HG03571 (cell line): ENCODE measurements at regions not wholly inside any gene's neighbourhood (a gene's known extent, or its start where the extent isn't known, plus 50 kb on each side); places are given as distances from the start of the nearest gene placed in this dataset.

Experiments used
- ATAC-seq: cut with Tn5 transposase; IDR thresholded peaks from one replicate; pipeline ENCODE4 v1.9.1; 2021; ENCODE audit not compliant: unreplicated experiment

DNA sequence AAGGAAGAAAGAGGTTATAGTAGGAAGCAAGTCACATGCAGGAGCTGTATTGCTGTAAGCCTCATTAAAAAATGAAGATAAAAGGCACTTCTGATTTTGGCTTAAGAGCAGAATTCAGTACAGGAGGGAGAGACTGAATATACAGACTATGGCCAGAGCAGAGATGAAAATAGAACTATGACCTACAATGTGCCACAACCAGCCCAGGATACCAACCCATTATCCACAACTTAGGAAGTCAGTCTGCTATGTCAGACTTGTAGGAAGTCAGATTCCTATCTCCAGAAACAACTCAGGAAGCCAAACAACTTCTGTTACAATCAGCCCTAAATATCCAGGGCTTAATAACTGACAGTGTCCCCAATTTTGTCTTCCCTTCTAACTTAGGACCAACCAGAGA, 156.2 kb upstream of the ANKH start:
- ATAC-seq = no peak

DNA sequence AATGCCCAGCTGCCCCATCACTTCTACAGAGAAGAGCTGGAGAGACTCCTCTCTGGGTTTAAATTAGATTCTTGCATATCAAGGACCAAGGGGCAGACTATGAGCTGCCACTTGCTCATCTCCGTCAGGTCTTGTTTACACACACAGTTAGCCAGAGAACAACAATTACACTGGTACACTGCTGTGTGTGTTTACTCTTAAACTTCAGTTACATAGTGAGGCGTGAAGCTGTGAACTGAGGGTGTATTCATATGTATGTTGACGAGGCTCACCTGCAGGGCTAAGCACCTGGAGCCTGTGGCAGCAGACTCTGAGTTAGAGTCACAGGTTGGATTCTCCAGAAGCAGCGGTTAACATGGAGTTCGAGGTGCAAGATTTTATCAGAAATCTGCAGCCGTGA, 155.4 kb upstream of the ANKH start:
- no peak for ATAC-seq

DNA sequence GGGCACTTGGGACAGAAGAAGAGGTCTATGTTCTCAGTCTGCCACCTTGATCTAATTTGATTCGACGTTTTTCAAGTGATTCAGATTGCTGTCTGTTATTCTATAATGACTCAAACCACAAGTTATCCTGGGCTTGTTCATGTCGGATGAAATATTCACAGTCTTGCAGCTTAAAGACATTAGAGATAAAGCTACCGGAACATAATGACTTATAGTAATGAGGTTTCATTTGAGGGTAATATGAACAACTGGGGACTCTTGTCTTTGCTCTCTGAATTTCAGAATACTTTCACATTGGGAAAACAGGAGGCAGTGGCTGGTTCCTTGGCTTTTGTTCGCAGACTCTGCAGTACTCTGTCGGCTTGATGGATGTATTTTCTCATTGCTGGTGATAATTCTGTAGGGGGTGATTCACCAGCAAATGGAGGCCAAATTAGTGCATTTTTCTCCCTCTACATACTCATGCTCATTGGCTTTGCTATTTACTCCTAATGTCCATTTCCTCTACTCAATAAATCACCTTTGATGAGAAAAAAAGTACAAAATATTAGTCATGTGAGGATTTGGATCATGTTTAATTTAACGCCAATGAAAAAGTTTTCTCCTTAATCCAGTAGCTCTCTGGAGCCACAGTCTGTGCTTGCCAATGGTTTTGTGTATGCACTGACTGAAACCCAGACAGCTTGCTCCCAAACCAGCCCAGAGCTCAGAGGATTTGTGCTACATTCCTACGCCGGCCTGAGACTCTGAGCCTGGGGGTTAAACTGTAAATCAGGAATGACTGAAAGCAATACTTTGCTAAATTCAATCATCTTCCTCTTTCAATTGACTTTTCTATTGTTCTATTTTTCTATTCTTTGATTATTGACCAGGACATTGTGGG, 154.7 kb upstream of the ANKH start:
- no peak for ATAC-seq

DNA sequence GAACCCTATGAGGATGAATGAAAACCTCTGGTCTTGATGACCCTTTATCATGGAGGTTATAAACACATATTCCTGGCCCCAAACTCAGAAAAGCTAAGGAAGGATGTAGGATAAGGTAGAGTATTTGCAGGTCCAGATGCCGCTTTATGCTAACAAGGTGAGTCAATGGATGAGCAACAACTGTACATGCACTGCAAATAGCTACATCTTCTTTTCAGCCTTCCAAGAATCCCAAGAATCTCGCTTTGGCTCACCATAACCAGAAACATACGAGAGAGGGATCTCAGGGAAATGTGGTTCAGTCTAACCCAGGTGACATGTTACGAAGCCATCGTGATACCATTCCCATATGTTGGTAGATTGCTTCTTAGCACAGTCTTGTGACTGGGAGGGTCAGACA, 152.3 kb upstream of the ANKH start:
- no peak for ATAC-seq

DNA sequence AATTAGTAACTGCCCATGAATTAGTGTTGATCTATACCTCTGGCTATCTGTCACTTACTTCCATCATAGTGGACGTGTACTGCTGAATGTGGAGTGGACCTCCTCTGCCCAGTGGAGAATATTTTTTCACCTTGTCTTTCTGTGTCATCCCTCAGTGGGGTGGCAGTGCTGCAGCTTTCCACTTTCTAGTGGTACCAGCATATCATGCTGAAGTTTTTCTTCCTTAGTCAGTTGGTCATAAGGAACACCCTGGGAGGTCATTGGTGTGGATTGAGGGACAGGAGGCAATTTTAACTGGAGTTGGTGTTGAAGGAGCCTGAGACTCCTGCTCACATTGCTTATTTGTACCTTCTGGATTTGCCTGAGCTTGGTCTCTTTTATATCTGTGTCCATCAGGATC, 151.7 kb upstream of the ANKH start:
- ATAC-seq = no peak

DNA sequence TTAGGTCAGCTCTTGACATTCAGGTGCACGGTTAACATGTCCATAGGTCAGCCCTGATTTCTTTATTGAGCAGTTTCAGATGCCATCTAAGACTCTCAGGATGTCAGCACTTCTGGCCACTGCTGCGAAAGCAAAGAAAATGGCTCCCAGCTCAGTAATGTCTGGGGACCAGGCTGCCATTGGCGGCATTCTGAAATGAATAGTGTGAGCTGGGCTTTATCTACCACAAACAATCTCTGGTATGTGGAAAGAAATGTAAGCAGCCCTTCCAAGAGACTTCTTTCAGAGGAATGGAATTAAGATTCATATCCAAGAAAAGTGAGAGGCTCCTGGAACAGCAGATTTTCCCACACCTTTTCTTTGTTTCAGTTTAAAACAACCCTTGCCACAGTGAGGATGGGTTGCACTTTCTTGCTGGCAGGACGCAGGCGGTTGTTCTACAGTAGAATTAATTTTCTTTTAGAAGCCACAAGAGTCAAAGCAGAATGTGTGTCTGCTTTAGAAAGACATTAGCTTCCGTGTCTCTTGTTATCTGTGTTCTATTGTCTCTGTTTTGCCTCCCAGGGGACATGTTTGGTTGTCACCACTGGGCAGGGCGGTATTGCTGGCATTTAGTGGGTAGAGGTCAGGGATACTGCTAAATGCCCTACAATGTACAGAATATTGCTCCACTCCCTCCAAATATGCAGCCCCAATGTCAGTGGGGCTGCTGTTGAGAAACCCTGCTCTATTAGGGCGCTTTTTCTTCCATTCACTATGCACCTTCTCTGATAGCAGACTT, 149.9 kb upstream of the ANKH start:
- no peak for ATAC-seq

DNA sequence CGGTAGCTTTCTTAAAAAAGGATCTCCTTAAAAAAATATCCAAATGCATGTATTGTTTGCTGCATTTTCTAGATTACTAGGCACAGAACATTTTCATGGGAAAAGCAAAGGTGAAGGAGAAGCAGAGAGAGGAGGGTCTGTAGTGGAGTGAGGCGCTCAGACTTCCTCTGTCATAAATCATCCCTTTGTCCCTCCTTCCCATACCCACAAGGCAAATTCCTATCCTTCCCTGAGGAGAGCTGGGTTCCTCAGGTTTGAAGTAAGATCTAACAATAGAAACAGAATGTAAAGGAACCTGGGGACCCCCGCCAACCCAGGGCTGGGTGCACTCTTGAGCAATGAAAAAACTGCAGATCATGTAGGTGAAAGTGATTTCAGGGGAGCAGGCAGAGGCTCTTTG, 149.2 kb upstream of the ANKH start:
- ATAC-seq = no peak

DNA sequence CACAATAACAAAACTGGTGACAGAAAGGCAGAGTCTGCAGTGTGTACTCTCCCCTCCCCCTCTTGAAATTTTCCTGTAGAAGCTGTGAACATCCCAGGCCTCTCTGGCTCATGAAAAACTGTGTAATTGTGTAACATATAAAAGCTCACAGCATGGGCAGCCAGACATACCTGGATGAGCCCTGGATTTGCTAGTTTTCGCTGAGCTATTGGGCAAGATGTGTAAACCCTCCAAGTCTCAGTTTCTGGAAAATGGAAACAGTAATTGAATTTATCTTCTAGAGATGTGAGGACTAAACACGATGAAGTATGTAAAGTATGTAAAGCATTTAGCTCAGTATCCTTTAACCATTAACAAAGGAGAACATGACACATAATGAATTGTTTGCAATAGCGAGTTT, 143.2 kb upstream of the ANKH start:
- no peak for ATAC-seq

DNA sequence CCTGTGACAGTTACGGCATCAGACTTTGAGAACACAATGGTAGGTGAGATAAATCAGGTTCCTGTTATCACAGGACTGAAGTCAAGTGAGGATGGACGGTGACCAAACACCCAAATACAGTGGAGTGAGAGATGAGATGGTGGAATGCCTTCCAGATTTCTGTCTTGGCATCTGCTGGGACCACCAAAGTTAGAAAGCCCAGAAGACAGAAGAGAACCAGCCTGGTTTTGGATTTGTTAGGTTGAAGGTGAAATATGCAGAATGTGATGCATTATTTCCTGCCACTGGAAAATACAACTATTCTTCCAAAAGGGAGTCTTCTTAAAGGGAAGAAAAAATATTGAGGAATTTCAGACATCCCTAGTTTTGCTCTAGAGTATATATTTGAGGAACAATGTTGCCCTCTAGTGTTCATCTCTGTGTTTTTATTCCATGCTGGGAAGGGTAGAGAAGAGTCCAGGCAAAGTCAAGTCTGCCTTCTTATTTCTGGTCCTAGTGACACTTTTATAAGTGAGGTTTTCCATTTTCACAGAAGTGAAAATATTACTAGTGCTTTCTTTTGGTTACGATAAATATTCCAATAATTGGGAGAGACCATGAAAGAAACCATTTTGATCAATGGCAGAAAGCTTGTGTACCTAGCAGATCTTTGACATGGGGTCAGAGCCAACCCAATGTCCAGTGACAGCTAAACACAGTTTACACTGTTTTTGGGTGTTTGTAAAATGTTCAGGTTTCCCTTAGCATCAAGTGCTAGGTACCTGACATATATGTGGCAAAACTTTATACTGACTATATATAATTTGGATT, 142.3 kb upstream of the ANKH start:
- peak; percentile 61 for ATAC-seq

DNA sequence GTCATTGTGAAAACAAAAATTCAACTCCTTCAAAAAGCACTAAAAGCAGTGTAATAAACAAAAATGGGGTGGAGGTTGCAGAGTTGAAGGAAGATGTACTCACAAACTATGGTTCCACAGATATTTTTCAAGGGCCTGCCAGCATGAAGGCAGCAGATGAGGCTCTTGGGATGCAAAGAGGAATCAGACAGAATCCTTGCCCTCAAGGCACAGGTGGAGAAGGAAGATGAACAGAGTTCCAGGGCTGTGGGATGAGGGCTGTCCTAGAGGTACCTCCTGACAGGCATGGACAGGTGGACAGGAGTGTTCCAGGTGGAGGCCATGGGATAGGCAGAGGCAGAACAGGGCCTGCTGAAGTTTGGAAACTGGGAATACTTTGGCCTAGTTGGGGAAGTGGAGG, 140.5 kb upstream of the ANKH start:
- ATAC-seq = no peak

DNA sequence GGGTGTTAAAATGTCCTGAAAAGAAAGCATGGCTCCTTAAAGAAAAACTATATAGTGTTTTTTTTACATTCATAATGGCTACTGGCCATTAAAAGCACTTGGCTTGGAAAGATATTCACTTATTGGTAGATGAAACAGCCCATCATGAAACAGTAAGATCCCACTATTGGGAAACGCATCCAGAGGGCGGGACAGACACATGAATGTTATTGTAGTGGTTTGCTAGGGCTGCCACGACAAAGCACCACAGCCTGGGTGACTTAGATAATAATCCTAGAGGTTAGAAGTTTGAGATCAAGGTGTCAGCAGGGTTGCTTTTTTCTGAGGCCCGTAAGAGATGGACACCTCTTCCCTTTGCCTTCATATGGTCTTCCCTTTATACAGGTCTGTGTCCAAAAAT, 139.4 kb upstream of the ANKH start:
- ATAC-seq = no peak

DNA sequence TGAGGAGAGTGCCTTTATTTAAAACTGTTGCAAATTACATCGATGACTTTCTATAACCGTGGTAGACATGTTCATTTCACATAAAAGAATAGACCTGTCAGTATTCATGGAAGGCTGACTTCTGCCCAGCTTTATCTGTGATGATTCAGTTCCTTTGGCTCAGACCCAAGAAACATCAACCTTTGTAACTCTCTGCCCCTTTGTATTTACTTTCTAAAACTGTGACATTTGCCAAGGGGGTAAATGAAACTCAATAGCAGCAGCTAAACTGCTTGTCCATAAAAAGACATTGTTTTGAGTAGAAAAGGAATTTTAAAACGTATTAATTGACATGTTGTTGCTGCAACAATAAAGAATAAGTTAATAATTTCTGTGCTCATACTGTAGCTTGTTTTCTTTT, 137.8 kb upstream of the ANKH start:
- ATAC-seq = no peak

DNA sequence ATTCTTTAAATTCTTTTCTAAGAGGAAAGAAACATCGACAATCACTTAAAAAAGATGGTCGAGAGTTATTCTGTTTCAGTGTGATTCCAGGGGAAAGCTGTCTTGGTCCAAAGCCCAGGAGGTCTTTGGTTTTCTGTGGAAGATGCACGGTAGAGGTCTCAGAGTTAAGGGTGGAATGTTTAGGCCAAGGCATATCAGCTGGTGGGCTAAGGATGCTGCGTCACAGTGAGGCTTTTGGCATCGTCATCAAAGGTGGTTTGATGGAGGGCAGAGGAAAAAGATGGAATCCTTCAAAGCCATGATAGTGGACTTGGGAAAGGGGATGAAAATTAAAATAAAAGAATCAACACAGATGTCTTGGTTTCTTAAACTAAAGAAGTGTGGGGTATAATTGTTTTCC, 137.3 kb upstream of the ANKH start:
- no peak for ATAC-seq

DNA sequence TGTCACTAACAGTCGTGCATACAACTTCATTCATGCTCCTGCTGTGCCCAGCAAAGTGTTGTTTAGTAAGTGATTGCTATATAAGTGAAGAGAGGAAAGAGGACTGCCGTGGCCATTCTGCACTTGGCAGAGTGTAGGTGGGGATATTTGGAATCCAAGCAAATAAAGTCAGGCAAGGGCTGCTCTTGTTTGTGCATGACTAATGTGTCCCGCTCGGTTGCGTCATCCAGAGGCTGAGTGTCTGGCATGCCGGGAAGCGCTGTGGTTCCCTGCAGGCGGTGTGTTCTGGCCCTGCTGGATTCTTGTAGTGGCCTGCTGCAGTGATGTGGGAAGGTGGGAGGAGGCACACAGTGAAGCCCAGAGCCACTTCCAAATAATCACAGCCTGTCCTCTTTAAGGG, 136.9 kb upstream of the ANKH start:
- ATAC-seq = no peak

DNA sequence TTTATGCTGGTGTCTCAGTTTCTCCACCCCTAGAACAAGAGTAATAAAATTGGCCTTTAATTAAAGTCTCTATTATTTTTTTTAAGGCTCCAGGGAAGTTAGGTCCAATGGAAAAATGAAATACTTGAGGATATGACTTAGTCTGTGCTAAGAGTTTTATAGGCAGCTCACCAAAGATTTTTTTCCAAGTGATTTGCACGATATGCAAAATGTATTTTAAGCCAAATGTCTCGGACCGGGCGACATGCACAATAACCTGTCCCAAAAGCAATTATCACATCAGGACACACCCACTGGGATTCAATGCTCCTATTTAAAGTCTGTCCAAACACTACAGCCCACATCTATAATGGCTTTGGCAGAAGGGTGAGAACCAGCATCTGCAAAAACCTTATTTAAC, 136.1 kb upstream of the ANKH start:
- no peak for ATAC-seq

DNA sequence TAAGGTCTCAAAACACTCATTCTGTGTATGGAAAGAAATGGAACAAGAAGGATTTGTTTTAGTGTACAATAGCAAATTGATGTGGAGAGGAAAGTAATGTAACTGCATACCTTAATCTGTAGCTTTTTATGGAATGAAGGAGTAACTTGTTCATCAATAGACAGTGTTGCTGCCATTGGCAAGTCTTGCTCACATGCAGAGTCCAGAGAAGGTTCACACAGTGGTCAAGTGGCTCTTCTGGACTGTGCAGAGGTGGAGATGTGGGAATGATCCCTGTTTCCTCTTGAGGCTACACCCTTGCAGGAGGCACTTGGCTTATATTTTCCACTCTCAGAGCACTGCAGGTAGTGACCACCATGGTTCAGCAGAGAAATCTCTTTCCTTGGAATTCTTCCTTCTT, 132.9 kb upstream of the ANKH start:
- ATAC-seq = no peak

DNA sequence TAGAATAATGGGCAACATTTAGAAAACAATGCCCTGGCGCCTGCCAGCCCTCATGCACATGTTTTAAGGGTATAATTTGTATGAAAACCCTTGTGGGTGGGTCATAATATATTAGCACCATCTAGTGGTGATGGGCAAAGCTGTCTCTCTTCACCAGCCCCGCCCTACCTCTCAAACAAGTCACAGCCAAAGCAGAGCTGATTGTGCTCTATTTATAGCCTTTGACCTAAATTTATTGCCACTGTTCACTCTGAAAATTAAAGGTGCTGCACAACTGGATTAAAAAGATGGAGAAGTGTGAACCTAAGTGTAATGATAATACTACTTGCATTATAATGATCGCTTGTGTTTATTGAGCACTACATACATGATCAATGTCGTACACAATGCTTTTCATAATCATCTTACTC, 131.9 kb upstream of the ANKH start:
- peak; percentile 81 for ATAC-seq

DNA sequence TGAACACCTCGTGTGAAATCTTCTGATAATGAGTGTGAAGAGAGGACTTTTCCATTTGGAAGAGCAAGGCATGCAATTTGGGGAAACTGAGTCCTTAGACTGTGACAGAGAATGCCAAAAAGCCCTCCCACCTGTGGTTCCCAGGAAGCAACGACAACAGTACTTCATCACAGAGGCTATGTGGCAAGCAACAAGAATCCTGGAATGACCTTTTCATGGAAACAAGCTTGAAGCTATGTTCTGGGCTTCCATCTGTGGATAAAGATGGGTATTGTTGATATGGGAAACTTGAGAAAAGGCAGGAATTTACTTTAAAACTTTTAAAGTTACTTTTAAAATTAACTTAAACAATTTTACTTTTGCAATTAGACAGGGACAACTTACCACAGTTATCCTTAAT, 131.2 kb upstream of the ANKH start:
- ATAC-seq = no peak

DNA sequence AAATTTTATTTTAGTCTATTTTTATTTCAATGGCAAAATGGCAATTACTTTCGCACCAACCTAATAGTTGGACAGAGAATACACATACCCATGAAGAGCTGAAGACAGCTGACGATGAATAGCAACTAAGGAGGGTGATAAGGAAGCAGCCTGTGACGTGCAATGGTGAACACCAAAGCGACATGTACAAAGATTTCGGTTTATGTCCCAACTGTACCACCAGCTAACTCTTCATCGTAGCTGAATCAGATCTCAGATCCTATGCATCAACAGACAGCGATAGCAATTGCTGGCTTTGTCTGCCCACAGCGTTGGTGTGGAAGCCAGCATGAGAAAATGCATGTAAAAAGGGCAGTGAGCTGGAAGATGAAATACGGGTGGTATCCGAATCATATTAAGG, 130.6 kb upstream of the ANKH start:
- no peak for ATAC-seq

DNA sequence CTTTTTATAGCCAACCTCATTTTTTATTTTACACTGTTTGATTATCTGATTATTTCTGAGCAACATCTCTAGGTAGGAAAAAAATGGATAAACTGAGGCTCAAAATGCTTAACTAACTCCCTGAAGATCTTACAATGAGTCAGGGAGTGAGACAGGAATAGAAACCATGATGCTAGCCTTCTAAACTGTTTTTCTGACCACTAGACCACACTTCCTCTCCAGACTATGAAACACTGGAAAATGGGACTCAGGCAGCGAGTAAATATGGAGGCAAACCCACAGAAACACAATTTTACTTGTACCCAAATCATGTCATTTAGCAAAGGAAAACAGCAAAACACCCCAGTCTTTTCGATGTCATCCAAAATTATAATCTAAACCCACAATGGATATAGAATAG, 129.9 kb upstream of the ANKH start:
- no peak for ATAC-seq

DNA sequence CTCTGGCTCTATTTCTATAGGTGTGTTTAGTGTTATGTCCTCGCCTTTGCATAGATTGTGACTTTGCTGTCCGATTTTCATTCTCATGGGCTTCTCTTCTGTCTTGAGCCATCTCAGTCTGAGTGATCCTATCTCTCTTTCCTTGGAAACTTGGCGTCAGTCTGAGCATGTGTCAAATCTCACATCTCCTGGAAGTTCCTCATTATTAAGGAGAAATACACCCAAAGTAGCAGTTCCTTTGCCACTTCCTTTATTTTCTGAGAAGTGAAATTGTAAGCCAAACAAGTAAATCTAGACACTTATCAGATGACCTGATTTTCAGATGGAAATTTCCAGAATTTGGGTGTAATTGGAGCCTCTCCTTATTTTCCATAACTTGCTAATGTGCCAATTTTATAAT, 126.9 kb upstream of the ANKH start:
- ATAC-seq = no peak

DNA sequence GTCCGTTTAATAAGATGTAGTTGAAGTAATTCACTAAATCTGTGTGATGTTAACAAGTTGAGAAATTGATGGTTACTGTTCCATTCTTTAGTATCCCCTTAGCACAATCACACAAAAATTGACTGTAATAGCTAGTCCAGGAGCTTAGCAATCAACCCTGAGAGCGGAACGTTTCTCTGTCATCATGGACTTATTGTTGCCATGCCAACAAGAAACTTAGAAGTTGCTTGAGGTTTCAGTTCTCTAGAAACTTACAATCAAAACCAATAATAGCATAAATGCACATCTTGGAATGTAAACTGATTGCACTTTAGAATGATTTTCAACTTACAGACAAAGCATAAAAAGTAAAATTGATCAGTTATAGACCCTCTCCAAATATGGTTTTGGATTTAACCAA, 125.4 kb upstream of the ANKH start:
- peak; percentile 72 for ATAC-seq
